ENCODE measurements at regions not wholly inside any gene's neighbourhood (a gene's known extent, or its start where the extent isn't known, plus 50 kb on each side); places are given as distances from the start of the nearest gene placed in this dataset.

DNA sequence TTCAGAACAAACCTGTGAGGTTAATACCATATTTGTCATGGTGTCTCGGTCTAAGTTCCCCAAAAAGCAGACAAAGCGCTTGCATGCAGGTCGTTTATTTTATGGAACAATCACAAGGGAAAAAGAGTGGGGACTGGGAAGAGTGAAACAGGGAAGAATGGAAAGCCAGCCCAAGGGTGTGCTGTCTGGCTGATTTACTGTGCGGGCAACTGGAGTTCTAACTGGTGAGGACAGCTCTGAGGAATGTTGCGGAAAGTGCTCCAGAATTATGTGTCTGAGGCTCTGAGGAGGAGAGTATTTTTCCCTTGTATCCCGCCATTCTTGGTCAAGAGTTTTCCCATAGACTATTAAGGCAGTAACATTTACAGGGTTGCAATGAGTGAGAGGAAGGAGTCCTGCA, 465.4 kb downstream of the RMST start:
- ATAC-seq, result no peak
- intact Hi-C loops (cut with micrococcal nuclease) (no loop called here), in situ Hi-C loops (cut with MboI) (no loop called here)
- CTCF ChIA-PET (ENCODE audit: low intra/inter-chr PET ratio), result no interaction called here
- Histone ChIP-seq H3K79me2 (ENCODE audit: control insufficient read depth, insufficient read depth, low read length) (no peaks in the 10 kb centered on the region), H3K4me2 (ENCODE audit: insufficient read depth, low read length) (no peak overlapping the region), H3K4me3 (no peak overlapping the region), H3K9ac (ENCODE audit: insufficient read depth in 1 of 2, low read depth in 2 of 2, low read length in 2 of 2) (no peak overlapping the region), H4K20me1 (replicated peaks; ENCODE audit: control insufficient read depth, insufficient read depth, low read length) (no peaks in the 10 kb centered on the region), H3K27ac (ENCODE audit: extremely low read depth, low read depth, low read length) (no peak overlapping the region), H2AFZ (ENCODE audit: low read depth, low read length) (no peak overlapping the region), H3K9me1 (ENCODE audit: control insufficient read depth, insufficient read depth, low read length) (no peaks in the 10 kb centered on the region), H3K9me3 (replicated peaks; ENCODE audit: control insufficient read depth, insufficient read depth, low read depth, low read length) (no peaks in the 10 kb centered on the region; the same call in 1 of the 2 replicates), H3K27me3 (ENCODE audit: control insufficient read depth in 2 of 2, insufficient read depth in 2 of 2, low read length in 2 of 2) (no peaks in the 10 kb centered on the region), H3K36me3 (ENCODE audit: control insufficient read depth, insufficient read depth, low read length) (no peaks in the 10 kb centered on the region), H3K4me1 (replicated peaks in 1 of 2; ENCODE audit: control insufficient read depth in 2 of 2, insufficient read depth in 2 of 2, low read length in 2 of 2) (no peaks in the 10 kb centered on the region)
- no peak for DNase-seq (ENCODE audit: extremely low read depth in 1 of 4, low spot score in 3 of 4)
- POLR2A ChIA-PET, result no interaction called here
- BruUV-seq (replicated peaks), result no TSS peak
- 0% methylated on average over 6 of the region's 6 CpGs for WGBS (ENCODE audit: insufficient coverage, low coverage, missing lambda C conversion rate)
- no peak for FAIRE-seq
- TF ChIP-seq, protein P1, sequence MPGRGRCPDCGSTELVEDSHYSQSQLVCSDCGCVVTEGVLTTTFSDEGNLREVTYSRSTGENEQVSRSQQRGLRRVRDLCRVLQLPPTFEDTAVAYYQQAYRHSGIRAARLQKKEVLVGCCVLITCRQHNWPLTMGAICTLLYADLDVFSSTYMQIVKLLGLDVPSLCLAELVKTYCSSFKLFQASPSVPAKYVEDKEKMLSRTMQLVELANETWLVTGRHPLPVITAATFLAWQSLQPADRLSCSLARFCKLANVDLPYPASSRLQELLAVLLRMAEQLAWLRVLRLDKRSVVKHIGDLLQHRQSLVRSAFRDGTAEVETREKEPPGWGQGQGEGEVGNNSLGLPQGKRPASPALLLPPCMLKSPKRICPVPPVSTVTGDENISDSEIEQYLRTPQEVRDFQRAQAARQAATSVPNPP (IDR thresholded peaks at IDR 0.05; ENCODE audit: borderline replicate concordance, insufficient read depth, insufficient read length), result no peak
- no peak for TF ChIP-seq STAG1 (CRISPR knock-in tag; IDR thresholded peaks at IDR 0.05; ENCODE audit: borderline replicate concordance)
- no peak for TF ChIP-seq NFIX (CRISPR knock-in tag; IDR thresholded peaks at IDR 0.05; ENCODE audit: low read depth)
- no peak for TF ChIP-seq ZEB2 (IDR thresholded peaks at IDR 0.05)
- no peak for TF ChIP-seq ZNF347 (CRISPR knock-in tag; IDR thresholded peaks at IDR 0.05; ENCODE audit: low read depth)
- TF ChIP-seq NR2C2 (CRISPR knock-in tag; IDR thresholded peaks at IDR 0.05), result no peak
- TF ChIP-seq NR2C2 (tag; IDR thresholded peaks at IDR 0.05), result no peak
- no peak for TF ChIP-seq CHD2 (IDR thresholded peaks at IDR 0.05; ENCODE audit: low read depth, low read length)
- no peak for TF ChIP-seq ZNF3 (CRISPR knock-in tag; IDR thresholded peaks at IDR 0.05)
- TF ChIP-seq CBFA2T2 (conservative IDR thresholded peaks at IDR 0.05), result no peak
- no peak for TF ChIP-seq TGIF2 (CRISPR knock-in tag; IDR thresholded peaks at IDR 0.05)
- TF ChIP-seq, protein P2, sequence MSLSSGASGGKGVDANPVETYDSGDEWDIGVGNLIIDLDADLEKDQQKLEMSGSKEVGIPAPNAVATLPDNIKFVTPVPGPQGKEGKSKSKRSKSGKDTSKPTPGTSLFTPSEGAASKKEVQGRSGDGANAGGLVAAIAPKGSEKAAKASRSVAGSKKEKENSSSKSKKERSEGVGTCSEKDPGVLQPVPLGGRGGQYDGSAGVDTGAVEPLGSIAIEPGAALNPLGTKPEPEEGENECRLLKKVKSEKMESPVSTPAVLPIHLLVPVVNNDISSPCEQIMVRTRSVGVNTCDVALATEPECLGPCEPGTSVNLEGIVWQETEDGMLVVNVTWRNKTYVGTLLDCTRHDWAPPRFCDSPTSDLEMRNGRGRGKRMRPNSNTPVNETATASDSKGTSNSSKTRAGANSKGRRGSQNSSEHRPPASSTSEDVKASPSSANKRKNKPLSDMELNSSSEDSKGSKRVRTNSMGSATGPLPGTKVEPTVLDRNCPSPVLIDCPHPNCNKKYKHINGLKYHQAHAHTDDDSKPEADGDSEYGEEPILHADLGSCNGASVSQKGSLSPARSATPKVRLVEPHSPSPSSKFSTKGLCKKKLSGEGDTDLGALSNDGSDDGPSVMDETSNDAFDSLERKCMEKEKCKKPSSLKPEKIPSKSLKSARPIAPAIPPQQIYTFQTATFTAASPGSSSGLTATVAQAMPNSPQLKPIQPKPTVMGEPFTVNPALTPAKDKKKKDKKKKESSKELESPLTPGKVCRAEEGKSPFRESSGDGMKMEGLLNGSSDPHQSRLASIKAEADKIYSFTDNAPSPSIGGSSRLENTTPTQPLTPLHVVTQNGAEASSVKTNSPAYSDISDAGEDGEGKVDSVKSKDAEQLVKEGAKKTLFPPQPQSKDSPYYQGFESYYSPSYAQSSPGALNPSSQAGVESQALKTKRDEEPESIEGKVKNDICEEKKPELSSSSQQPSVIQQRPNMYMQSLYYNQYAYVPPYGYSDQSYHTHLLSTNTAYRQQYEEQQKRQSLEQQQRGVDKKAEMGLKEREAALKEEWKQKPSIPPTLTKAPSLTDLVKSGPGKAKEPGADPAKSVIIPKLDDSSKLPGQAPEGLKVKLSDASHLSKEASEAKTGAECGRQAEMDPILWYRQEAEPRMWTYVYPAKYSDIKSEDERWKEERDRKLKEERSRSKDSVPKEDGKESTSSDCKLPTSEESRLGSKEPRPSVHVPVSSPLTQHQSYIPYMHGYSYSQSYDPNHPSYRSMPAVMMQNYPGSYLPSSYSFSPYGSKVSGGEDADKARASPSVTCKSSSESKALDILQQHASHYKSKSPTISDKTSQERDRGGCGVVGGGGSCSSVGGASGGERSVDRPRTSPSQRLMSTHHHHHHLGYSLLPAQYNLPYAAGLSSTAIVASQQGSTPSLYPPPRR (CRISPR knock-in tag; IDR thresholded peaks at IDR 0.05; ENCODE audit: borderline replicate concordance), result no peak
- TF ChIP-seq, protein P3, sequence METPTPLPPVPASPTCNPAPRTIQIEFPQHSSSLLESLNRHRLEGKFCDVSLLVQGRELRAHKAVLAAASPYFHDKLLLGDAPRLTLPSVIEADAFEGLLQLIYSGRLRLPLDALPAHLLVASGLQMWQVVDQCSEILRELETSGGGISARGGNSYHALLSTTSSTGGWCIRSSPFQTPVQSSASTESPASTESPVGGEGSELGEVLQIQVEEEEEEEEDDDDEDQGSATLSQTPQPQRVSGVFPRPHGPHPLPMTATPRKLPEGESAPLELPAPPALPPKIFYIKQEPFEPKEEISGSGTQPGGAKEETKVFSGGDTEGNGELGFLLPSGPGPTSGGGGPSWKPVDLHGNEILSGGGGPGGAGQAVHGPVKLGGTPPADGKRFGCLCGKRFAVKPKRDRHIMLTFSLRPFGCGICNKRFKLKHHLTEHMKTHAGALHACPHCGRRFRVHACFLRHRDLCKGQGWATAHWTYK (CRISPR knock-in tag; IDR thresholded peaks at IDR 0.05), result no peak

Measured in K562 (cell line).